Body of pancreas (tissue), 4 donors: ENCODE measurements at regions not wholly inside any gene's neighbourhood (a gene's known extent, or its start where the extent isn't known, plus 50 kb on each side); places are given as distances from the start of the nearest gene placed in this dataset.

Source experiments
- ATAC-seq: fragments of 150-250 bp; one replicate; pipeline ENCODE4 v1.9.1; 2016
- DNase-seq, 4 donors: peaks; one replicate each; pipeline ENCODE4 v3.0.0-alpha.2; 2019
- H3K27ac ChIP-seq, 4 donors: fragments of 200-600 bp; sonication (generic); 1 replicate in 3 of 4; 2 replicates in 1 of 4; pipeline versions ENCODE4 v1.5.1 to v1.6.1; 2016 to 2019; ENCODE audit warnings: mild to moderate bottlenecking in 1 of 4, mixed read lengths in 1 of 4, moderate library complexity in 1 of 4
- H3K27me3 ChIP-seq, 2 donors: fragments of 200-600 bp; sonication (generic); one replicate each; pipeline ENCODE4 v1.6.0; 2016; ENCODE audit warnings: mild to moderate bottlenecking in 1 of 2
- H3K36me3 ChIP-seq, 2 donors: fragments of 200-600 bp; sonication (generic); replicated peaks in 1 of 2; 2 replicates each; pipeline ENCODE4 v1.5.1; 2016; ENCODE audit warnings: low read depth in 2 of 2; ENCODE audit not compliant: insufficient read depth in 1 of 2
- H3K4me1 ChIP-seq: fragments of 200-600 bp; sonication (generic); one replicate; pipeline ENCODE4 v1.6.0; 2016
- H3K4me3 ChIP-seq, 2 donors: fragments of 200-600 bp; sonication (generic); 1 replicate in 1 of 2; 2 replicates in 1 of 2; pipeline ENCODE4 v1.5.1; 2016 to 2019
- H3K9me3 ChIP-seq, 3 donors: fragments of 200-600 bp; sonication (generic); 1 replicate in 2 of 3; 2 replicates in 1 of 3; pipeline ENCODE4 v1.5.1; 2016
- POLR2A ChIP-seq, 3 donors: fragments of 450-650 bp; IDR thresholded peaks; one replicate each; pipeline ENCODE4 v1.6.1; 2016; ENCODE audit warnings: antibody characterized with exemption in 3 of 3, mild to moderate bottlenecking in 2 of 3
- WGBS, 2 donors: methylation state at CpG; one replicate each; pipeline ENCODE4 v1.1.5; 2017; 5-methylcytosine and 5-hydroxymethylcytosine counted together
- intact Hi-C: fragments of 100-400 bp; cut with DNase I; formaldehyde crosslinking; loops from one replicate; pipeline ENCODE4 v1.15.1; 2023
- TF ChIP-seq, protein P1 (sequence below), 7 experiments: fragments of 450-650 bp in 4 of 7; fragments of 200-600 bp in 3 of 7; sonication (generic) in 3 of 7; IDR thresholded peaks; one replicate each; pipeline ENCODE4 v1.5.1; 2016 to 2019; ENCODE audit warnings: antibody characterized with exemption in 7 of 7

DNA sequence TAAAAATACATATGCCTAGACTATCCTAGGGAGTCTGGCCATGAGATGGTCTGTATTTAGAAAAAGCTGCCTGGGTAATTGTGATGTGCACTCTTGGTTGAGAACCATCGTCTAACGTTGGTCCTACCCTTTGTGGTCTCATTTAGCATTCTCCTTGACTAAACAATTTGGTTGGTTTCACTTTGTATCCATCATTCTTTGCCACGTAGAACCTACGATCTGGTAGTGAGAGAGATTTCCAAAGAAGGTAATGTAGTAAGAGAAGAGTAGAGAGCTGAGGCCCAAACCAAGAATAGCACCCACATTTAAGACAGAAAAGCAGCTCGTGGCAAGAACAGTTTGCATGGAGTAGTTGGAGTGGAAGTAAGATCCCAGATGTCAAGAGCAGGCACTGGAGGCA is 219.8 kb downstream of the TMEM200A start:
- 42 to 48% methylated on average over 5 of the region's 5 CpGs for WGBS, 2 donors
- no peak for ATAC-seq
- H3K27ac ChIP-seq = no peak overlapping the region
- no peaks in the 10 kb centered on the region for H3K36me3 ChIP-seq
- no peak for DNase-seq
- TF ChIP-seq, protein P1, sequence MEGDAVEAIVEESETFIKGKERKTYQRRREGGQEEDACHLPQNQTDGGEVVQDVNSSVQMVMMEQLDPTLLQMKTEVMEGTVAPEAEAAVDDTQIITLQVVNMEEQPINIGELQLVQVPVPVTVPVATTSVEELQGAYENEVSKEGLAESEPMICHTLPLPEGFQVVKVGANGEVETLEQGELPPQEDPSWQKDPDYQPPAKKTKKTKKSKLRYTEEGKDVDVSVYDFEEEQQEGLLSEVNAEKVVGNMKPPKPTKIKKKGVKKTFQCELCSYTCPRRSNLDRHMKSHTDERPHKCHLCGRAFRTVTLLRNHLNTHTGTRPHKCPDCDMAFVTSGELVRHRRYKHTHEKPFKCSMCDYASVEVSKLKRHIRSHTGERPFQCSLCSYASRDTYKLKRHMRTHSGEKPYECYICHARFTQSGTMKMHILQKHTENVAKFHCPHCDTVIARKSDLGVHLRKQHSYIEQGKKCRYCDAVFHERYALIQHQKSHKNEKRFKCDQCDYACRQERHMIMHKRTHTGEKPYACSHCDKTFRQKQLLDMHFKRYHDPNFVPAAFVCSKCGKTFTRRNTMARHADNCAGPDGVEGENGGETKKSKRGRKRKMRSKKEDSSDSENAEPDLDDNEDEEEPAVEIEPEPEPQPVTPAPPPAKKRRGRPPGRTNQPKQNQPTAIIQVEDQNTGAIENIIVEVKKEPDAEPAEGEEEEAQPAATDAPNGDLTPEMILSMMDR (IDR thresholded peaks at IDR 0.05) = no peak
- no peak for TF ChIP-seq POLR2A (IDR thresholded peaks at IDR 0.05)
- H3K9me3 ChIP-seq = no peaks in the 10 kb centered on the region
- no peaks in the 10 kb centered on the region for H3K27me3 ChIP-seq
- no peak overlapping the region for H3K4me3 ChIP-seq
- no peaks in the 10 kb centered on the region for H3K4me1 ChIP-seq
- intact Hi-C loops = no loop called here

DNA sequence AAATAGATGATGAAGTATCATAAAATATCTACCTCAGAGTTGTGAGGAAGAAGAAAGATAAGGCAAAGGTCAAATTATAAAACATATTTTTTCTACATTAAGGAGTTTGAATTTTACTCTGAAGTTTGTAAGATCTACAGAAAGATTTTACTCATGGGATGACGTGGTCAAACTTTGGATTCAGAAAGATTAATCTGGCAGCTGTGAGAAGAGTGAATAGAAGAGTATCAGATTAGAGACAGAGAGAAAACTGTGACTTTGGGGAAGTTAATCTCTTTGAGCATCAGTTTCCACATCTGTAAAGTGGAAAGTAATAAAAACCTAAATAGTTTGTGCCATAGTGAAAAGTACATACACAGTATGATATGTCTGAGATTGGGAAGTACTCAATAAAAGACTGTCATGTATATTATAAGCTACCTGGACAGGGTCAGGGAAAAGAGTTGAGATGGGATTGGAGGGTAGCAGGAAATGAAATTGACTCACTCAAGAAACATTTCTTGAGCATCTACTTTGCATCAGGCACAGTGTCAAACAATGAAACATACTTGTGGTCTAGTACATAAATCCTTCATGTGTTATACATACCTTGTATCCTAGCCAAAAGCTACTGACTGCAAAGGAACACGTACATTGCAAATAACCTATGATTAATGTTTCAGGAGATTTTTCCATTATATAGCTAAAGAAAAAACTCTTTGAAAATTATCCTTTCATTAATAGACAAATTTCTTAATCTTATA is 222.1 kb downstream of the TMEM200A start:
- Histone ChIP-seq H3K27me3 (no peaks in the 10 kb centered on the region), H3K9me3 (no peaks in the 10 kb centered on the region), H3K4me1 (no peaks in the 10 kb centered on the region), H3K36me3 (no peaks in the 10 kb centered on the region), H3K27ac (no peak overlapping the region), H3K4me3 (no peak overlapping the region)
- intact Hi-C loops = no loop called here
- TF ChIP-seq POLR2A (IDR thresholded peaks at IDR 0.05) = no peak
- TF ChIP-seq, protein P1 (IDR thresholded peaks at IDR 0.05) = no peak
- ATAC-seq = no peak
- 28 to 38% methylated on average over 2 of the region's 2 CpGs for WGBS, 2 donors
- DNase-seq = no peak

DNA sequence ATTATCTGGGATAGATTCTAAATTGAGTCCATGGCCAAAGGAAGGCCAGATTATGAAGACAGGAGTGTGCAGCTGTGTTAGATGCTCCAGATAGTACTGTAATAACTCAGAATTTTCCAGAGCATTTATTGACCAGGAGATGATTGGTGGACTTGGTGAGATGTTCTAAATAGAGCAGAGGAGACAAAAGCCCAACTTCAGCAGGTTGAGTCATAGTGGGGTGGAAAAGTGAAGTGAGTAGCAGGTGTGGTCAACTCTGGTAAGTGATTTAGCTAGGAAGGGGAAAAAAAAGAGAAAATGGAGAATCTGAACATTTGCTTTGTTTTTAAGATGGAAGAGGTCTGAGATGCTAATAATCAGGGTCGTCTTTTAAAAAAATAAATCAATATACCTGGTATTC is 227.4 kb downstream of the TMEM200A start:
- H3K9me3 ChIP-seq = no peaks in the 10 kb centered on the region
- H3K36me3 ChIP-seq = no peaks in the 10 kb centered on the region
- no peak overlapping the region for H3K4me3 ChIP-seq
- H3K4me1 ChIP-seq = no peaks in the 10 kb centered on the region
- TF ChIP-seq, protein P1 (IDR thresholded peaks at IDR 0.05) = no peak
- TF ChIP-seq POLR2A (IDR thresholded peaks at IDR 0.05) = no peak
- H3K27me3 ChIP-seq = no peaks in the 10 kb centered on the region
- intact Hi-C loops = no loop called here
- 50% methylated on average over 1 of the region's 1 CpG for WGBS, 2 donors
- ATAC-seq = no peak
- H3K27ac ChIP-seq = no peak overlapping the region
- DNase-seq = no peak

DNA sequence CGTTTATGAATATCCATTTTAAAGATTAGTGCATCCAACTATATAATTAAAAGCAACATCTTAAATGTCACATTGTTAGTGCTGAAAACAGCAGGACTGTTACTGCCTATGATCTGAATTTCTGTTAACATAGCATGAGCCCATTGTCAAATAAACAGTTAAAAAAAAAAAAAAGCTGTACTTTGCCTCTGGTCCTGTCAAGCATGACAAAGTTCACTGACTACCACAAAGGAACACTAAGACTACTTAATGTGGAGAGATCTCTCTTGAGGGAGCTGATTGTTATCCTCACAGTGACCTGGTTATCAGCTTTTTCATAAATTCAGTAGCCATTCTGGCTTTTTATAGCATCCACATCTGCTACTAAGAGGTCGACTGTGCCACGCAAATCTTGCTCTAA is 228.1 kb downstream of the TMEM200A start:
- ATAC-seq = no peak
- no peak overlapping the region for H3K27ac ChIP-seq
- no peak overlapping the region for H3K4me3 ChIP-seq
- H3K27me3 ChIP-seq = no peaks in the 10 kb centered on the region
- DNase-seq = no peak
- no peaks in the 10 kb centered on the region for H3K9me3 ChIP-seq
- TF ChIP-seq POLR2A (IDR thresholded peaks at IDR 0.05) = no peak
- TF ChIP-seq, protein P1 (IDR thresholded peaks at IDR 0.05) = no peak
- 56 to 67% methylated on average over 3 of the region's 3 CpGs for WGBS, 2 donors
- intact Hi-C loops = no loop called here
- no peaks in the 10 kb centered on the region for H3K4me1 ChIP-seq
- H3K36me3 ChIP-seq = no peaks in the 10 kb centered on the region
